Panc1 (cell line): ENCODE measurements at regions not wholly inside any gene's neighbourhood (a gene's known extent, or its start where the extent isn't known, plus 50 kb on each side); places are given as distances from the start of the nearest gene placed in this dataset.
"Not testable (repeated sequence)": the region's sequence is repeated elsewhere in the genome, so short reads cannot be mapped to it uniquely, and the experiment has no call there.

Experiments
- ATAC-seq: fragments of 200-7000 bp; cut with Tn5 transposase; 2 replicates; pipeline ENCODE4 v1.9.1; 2020; ENCODE audit warnings: mild to moderate bottlenecking, moderate library complexity
- BruUV-seq: library from RNA; stranded (reverse); fragments of 400-500 nt; replicated peaks from 2 replicates; lab custom pipeline; 2021; lab: Mats Ljungman, UMichigan
- CTCF ChIA-PET: fragments of 300-600 bp; sonication (Branson Sonifier 250); formaldehyde crosslinking; loops from one replicate; lab custom pipeline; 2022; ENCODE audit warnings: antibody characterized with exemption; lab: Charles Lee
- POLR2A ChIA-PET: fragments of 300-600 bp; sonication (Branson Sonifier 250); formaldehyde crosslinking; loops from one replicate; lab custom pipeline; 2022; ENCODE audit warnings: antibody characterized with exemption; lab: Charles Lee
- DNase-seq: peaks from one replicate; pipeline ENCODE4 v3.0.0-alpha.2; 2010; ENCODE audit warnings: low read depth, low spot score
- H3K27ac ChIP-seq: 2 replicates; pipeline ENCODE4 v1.5.1; 2011; ENCODE audit warnings: mild to moderate bottlenecking, low read length, inconsistent platforms
- H3K27me3 ChIP-seq: fragments of 200-500 bp; sonication (Bioruptor generic); 2 replicates; pipeline ENCODE4 v1.6.0; 2014; ENCODE audit warnings: low read length, inconsistent platforms; ENCODE audit not compliant: control insufficient read depth, insufficient read depth
- H3K36me3 ChIP-seq: fragments of 200-500 bp; sonication (Bioruptor generic); 2 replicates; pipeline ENCODE4 v1.5.1; 2014; ENCODE audit warnings: inconsistent platforms, mild to moderate bottlenecking, low read length, moderate library complexity; ENCODE audit not compliant: control insufficient read depth, insufficient read depth
- H3K4me1 ChIP-seq: 2 replicates; pipeline ENCODE4 v1.5.1; 2011; ENCODE audit warnings: inconsistent platforms, mild to moderate bottlenecking, low read length, moderate library complexity; ENCODE audit not compliant: control insufficient read depth, insufficient read depth
- H3K4me3 ChIP-seq, 2 experiments: 2 replicates each; pipeline ENCODE4 v1.5.1; 2011 to 2012; ENCODE audit warnings: low read depth in 2 of 2, low read length in 2 of 2, mild to moderate bottlenecking in 2 of 2, inconsistent platforms in 1 of 2, moderate library complexity in 1 of 2
- H3K9me3 ChIP-seq: fragments of 200-500 bp; sonication (Bioruptor generic); 2 replicates; pipeline ENCODE4 v1.5.1; 2014; ENCODE audit warnings: low read depth, mild to moderate bottlenecking, inconsistent platforms, low read length, moderate library complexity; ENCODE audit not compliant: control insufficient read depth, insufficient read depth
- CTCF ChIP-seq: fragments of 450-650 bp; IDR thresholded peaks from 2 replicates; pipeline ENCODE4 v1.5.1; 2017; ENCODE audit warnings: mild to moderate bottlenecking
- POLR2AphosphoS5 ChIP-seq: IDR thresholded peaks from 2 replicates; pipeline ENCODE4 v1.6.1; 2012; ENCODE audit warnings: mild to moderate bottlenecking, low read depth, low read length, moderate library complexity
- REST ChIP-seq, 2 experiments: IDR thresholded peaks; 2 replicates each; pipeline ENCODE4 v1.6.1; 2011 to 2012; ENCODE audit warnings: low read depth in 2 of 2, control low read depth in 1 of 2, low read length in 1 of 2, mild to moderate bottlenecking in 1 of 2, moderate library complexity in 1 of 2; ENCODE audit not compliant: insufficient read depth in 1 of 2
- SIN3A ChIP-seq: IDR thresholded peaks from 2 replicates; pipeline ENCODE4 v1.6.1; 2012; ENCODE audit warnings: low read depth, mild to moderate bottlenecking, low read length, moderate library complexity, borderline replicate concordance; ENCODE audit not compliant: insufficient read depth
- TCF7L2 ChIP-seq: IDR thresholded peaks from 2 replicates; pipeline ENCODE4 v1.6.1; 2011; ENCODE audit warnings: mild to moderate bottlenecking, low read depth, low read length, inconsistent platforms
- in situ Hi-C: cut with HindIII; loops from 2 replicates; pipeline ENCODE4 v1.10.0; 2016; ENCODE audit warnings: low sequenced_read_pairs, low pct_unique_long_range_greater_than_20kb
- intact Hi-C: fragments of 100-400 bp; cut with micrococcal nuclease; formaldehyde crosslinking; loops from one replicate; pipeline ENCODE4 v1.10.0; 2022; ENCODE audit not compliant: unreplicated experiment

- Histone ChIP-seq H3K9me3 (no peaks in the 10 kb centered on the region), H3K27ac (no peak overlapping the region), H3K4me1 (no peaks in the 10 kb centered on the region), H3K36me3 (no peaks in the 10 kb centered on the region), H3K4me3 (no peak overlapping the region), H3K27me3 (no peaks in the 10 kb centered on the region; the same call in 1 of the 2 replicates)
- BruUV-seq, result no TSS peak
- CTCF ChIA-PET, result no interaction called here
- DNase-seq (no peak), ATAC-seq (no peak)
- intact Hi-C loops (no loop called here), in situ Hi-C loops (no loop called here)
- TF ChIP-seq CTCF (no peak), TCF7L2 (no peak), SIN3A (no peak), REST (IDR thresholded peaks at IDR 0.05; ENCODE audit: insufficient read depth in 1 of 2, low read depth in 2 of 2, low read length in 1 of 2) (no peak), POLR2AphosphoS5 (no peak)
- POLR2A ChIA-PET, result no interaction called here
Measured at GRCh38 chr2:242015108-242016065, 145.9 kb downstream of the RTP5 start.

GRCh38 chr2:242017086-242017485 lies 147.6 kb downstream of the RTP5 start:
- H3K9me3 ChIP-seq, result no peaks in the 10 kb centered on the region
- POLR2A ChIA-PET, result no interaction called here
- no peak for DNase-seq
- no peaks in the 10 kb centered on the region; the same call in 1 of the 2 replicates for H3K27me3 ChIP-seq
- CTCF ChIA-PET, result no interaction called here
- intact Hi-C loops (no loop called here), in situ Hi-C loops (no loop called here)
- ATAC-seq, result no peak
- H3K4me1 ChIP-seq, result no peaks in the 10 kb centered on the region
- no TSS peak for BruUV-seq
- no peak overlapping the region for H3K27ac ChIP-seq
- H3K4me3 ChIP-seq, result no peak overlapping the region
- no peak for TF ChIP-seq TCF7L2
- TF ChIP-seq CTCF, result no peak
- TF ChIP-seq POLR2AphosphoS5, result no peak
- TF ChIP-seq REST (IDR thresholded peaks at IDR 0.05; ENCODE audit: insufficient read depth in 1 of 2, low read depth in 2 of 2, low read length in 1 of 2), result no peak
- TF ChIP-seq SIN3A, result no peak
- no peaks in the 10 kb centered on the region for H3K36me3 ChIP-seq

- H3K9me3 ChIP-seq, CTCF ChIA-PET, H3K4me1 ChIP-seq, H3K4me3 ChIP-seq, DNase-seq, POLR2A ChIA-PET, BruUV-seq, intact Hi-C loops, H3K36me3 ChIP-seq, H3K27ac ChIP-seq, H3K27me3 ChIP-seq, in situ Hi-C loops, ATAC-seq: not testable (repeated sequence)
Measured at GRCh38 chr2:242018416-242018815, 148.9 kb downstream of the RTP5 start.
